ENCODE measurements at regions not wholly inside any gene's neighbourhood (a gene's known extent, or its start where the extent isn't known, plus 50 kb on each side); places are given as distances from the start of the nearest gene placed in this dataset.

- no peak for DNase-seq
Observed at GRCh38 chr4:112848911-112849310, 200.5 kb upstream of the ANK2 start.

GRCh38 chr4:112852601-112853000 is 196.9 kb upstream of the ANK2 start:
- no peak for DNase-seq

- no peak for DNase-seq
Observed at GRCh38 chr4:112853662-112854256, 195.7 kb upstream of the ANK2 start.

- no peak for DNase-seq
Observed at GRCh38 chr4:112854420-112854819, 195.0 kb upstream of the ANK2 start.

GRCh38 chr4:112855058-112855457 is 194.4 kb upstream of the ANK2 start:
- no peak for DNase-seq

- DNase-seq = no peak
Observed at GRCh38 chr4:112857461-112857860, 192.0 kb upstream of the ANK2 start.

GRCh38 chr4:112858751-112859150 is 190.7 kb upstream of the ANK2 start:
- DNase-seq = no peak

- no peak for DNase-seq
Observed at GRCh38 chr4:112859456-112860184, 189.8 kb upstream of the ANK2 start.

- DNase-seq = no peak
Observed at GRCh38 chr4:112860830-112861690, 188.4 kb upstream of the ANK2 start.

- no peak for DNase-seq
Observed at GRCh38 chr4:112861691-112862674, 187.5 kb upstream of the ANK2 start.

- DNase-seq = no peak
Observed at GRCh38 chr4:112865443-112865842, 184.0 kb upstream of the ANK2 start.

- no peak for DNase-seq
Observed at GRCh38 chr4:112876316-112876715, 173.1 kb upstream of the ANK2 start.

GRCh38 chr4:112881842-112882241 is 167.6 kb upstream of the ANK2 start:
- no peak for DNase-seq

- DNase-seq = no peak
Observed at GRCh38 chr4:112882286-112882685, 167.2 kb upstream of the ANK2 start.

- no peak for DNase-seq
Observed at GRCh38 chr4:112884406-112884805, 165.0 kb upstream of the ANK2 start.

- DNase-seq = no peak
Observed at GRCh38 chr4:112885897-112886296, 163.6 kb upstream of the ANK2 start.

GRCh38 chr4:112888622-112889021 is 160.8 kb upstream of the ANK2 start:
- no peak for DNase-seq

GRCh38 chr4:112889199-112889598 is 160.3 kb upstream of the ANK2 start:
- DNase-seq = no peak

GRCh38 chr4:112889619-112890527 is 159.6 kb upstream of the ANK2 start:
- DNase-seq = peak; percentile 60

- DNase-seq = no peak
Observed at GRCh38 chr4:112894480-112894879, 155.0 kb upstream of the ANK2 start.

GRCh38 chr4:112894951-112895350 is 154.5 kb upstream of the ANK2 start:
- no peak for DNase-seq

All from left kidney (tissue), 1 donor.